Lower leg skin (tissue), 3 donors: ENCODE measurements at regions not wholly inside any gene's neighbourhood (a gene's known extent, or its start where the extent isn't known, plus 50 kb on each side); places are given as distances from the start of the nearest gene placed in this dataset.

Experiments
- CTCF ChIP-seq, 3 donors: fragments of 450-650 bp; IDR thresholded peaks; one replicate each; pipeline ENCODE4 v1.5.1; 2016; ENCODE audit warnings: antibody characterized with exemption in 3 of 3, mild to moderate bottlenecking in 3 of 3, moderate library complexity in 2 of 3
- POLR2A ChIP-seq, 2 donors: fragments of 450-650 bp; IDR thresholded peaks; one replicate each; pipeline ENCODE4 v1.6.1; 2016 to 2017; ENCODE audit warnings: antibody characterized with exemption in 2 of 2, mild to moderate bottlenecking in 1 of 2, moderate library complexity in 1 of 2

GRCh38 chr6:8562125-8562524 is 126.8 kb upstream of the SLC35B3 start:
- no peak for TF ChIP-seq CTCF (IDR thresholded peaks at IDR 0.05)
- no peak for TF ChIP-seq POLR2A (IDR thresholded peaks at IDR 0.05)
